Ovary (tissue), 7 donors: ENCODE measurements at regions not wholly inside any gene's neighbourhood (a gene's known extent, or its start where the extent isn't known, plus 50 kb on each side); places are given as distances from the start of the nearest gene placed in this dataset.
"Not testable (repeated sequence)": the region's sequence is repeated elsewhere in the genome, so short reads cannot be mapped to it uniquely, and the experiment has no call there.

Experiments
- DNase-seq, 5 donors: peaks; one replicate each; pipeline ENCODE4 v3.0.0-alpha.2; 2019 to 2020
- H3K27ac ChIP-seq, 2 donors: fragments of 200-600 bp; one replicate each; pipeline versions ENCODE4 v1.5.1 to v1.8.0; 2019 to 2022
- H3K27me3 ChIP-seq: fragments of 200-600 bp; one replicate; pipeline ENCODE4 v1.8.0; 2022
- H3K36me3 ChIP-seq: fragments of 200-600 bp; sonication (generic); one replicate; pipeline ENCODE4 v1.5.1; 2019
- H3K4me1 ChIP-seq: one replicate; pipeline ENCODE4 v1.8.1; 2013; ENCODE audit warnings: mild to moderate bottlenecking, moderate library complexity; ENCODE audit not compliant: insufficient read depth
- H3K4me3 ChIP-seq: fragments of 200-600 bp; sonication (generic); one replicate; pipeline ENCODE4 v1.5.1; 2017
- H3K9me3 ChIP-seq, 2 donors: fragments of 200-600 bp in 1 of 2; sonication (generic) in 1 of 2; one replicate each; pipeline versions ENCODE4 v1.5.1 to v1.8.1; 2013 to 2019; ENCODE audit warnings: mild to moderate bottlenecking in 1 of 2, moderate library complexity in 1 of 2
- EP300 ChIP-seq: sonication (generic); formaldehyde crosslinking; IDR thresholded peaks from one replicate; pipeline ENCODE4 v1.6.1; 2017; ENCODE audit warnings: antibody characterized with exemption
- POLR2A ChIP-seq: fragments of 450-650 bp; IDR thresholded peaks from one replicate; pipeline ENCODE4 v1.6.1; 2017; ENCODE audit warnings: antibody characterized with exemption, mild to moderate bottlenecking, moderate library complexity
- WGBS, 3 donors: extraction: QIAGEN DNeasy Blood & Tissue Kit in 1 of 3; methylation state at CpG; one replicate each; pipeline versions ENCODE4 v1.1.5 to v1.1.7; 2013 to 2017; 5-methylcytosine and 5-hydroxymethylcytosine counted together
- intact Hi-C, 4 donors: fragments of 100-400 bp; cut with DNase I; formaldehyde crosslinking; loops; one replicate each; pipeline versions ENCODE4 v1.11.0 to v1.15.1; 2022 to 2023
- TF ChIP-seq, protein P1 (sequence below), 3 donors: fragments of 450-650 bp in 2 of 3; fragments of 200-600 bp in 1 of 3; IDR thresholded peaks; one replicate each; pipeline versions ENCODE4 v1.5.1 to v1.8.0; 2016 to 2022; ENCODE audit warnings: antibody characterized with exemption in 3 of 3, mild to moderate bottlenecking in 1 of 3
- donor health status: DM: no; HTN: no; CAD: no; lungs with moderate emphysema.
- donor health status: DM: no; HTN: no; CAD: no.
- donor health status: Bipolar disorder and iron deficiency.
- donor health status: DM: no; HTN: no; CAD: no.
- donor health status: DM: yes; HTN: yes; CAD: no.

DNA sequence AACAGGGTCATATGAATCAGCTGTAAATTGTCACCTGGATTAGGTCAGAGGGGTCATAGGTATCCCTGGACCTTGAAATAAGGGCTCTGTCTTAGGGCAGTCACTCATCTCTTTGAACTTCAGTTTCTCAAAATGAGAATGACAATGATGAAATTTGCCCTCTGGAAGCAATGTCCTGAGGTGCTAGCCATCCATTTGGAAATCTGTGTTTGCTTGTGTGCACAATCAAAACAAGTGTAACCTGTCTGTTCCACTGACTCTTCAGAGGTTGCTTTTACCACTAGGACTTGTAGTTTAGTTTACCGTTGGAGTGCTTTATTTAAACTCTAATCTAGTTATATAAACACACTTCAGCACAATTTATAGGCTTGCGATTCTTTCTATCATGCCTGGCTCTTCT is 297.3 kb downstream of the CCDC74A start:
- intact Hi-C loops, result not testable (repeated sequence)
- 33 to 58% (median 47%) methylated on average over 2 of the region's 2 CpGs for WGBS, 3 donors

DNA sequence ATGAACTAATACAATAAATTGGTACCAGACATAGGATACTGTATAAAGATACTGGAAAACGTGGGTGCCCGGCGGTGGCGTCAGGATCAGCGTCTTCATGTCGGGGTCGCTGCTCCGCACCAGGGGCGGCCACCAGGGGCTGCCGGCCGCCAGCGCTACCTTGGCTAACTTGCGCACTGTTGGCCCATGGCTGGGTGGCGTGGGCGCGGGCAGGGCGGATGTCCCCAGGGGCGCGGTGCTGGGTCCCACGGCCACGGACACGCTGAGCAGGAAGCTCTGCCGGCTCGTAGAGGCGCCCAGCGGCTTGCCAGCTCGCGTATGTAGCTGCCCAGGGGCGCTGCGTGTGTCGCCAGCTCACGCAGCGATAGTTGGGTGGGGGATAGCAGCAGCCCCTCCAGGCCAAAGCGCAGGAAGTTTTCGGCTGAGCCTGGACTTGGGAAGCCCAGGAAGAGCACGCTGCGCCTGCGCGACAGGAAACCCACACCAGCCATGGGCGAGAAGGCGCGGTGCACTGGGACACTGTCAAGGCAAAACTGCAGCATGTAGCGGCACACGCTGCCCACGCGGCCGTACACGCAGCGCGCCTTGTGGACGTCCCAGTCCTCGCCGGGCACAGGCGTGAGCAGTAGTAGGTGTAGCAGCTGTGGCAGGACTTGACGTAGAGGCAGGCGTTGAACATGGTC is 299.9 kb downstream of the CCDC74A start:
- 94 to 96% (median 95%) methylated on average over 47 to 56 of the region's 56 CpGs for WGBS, 3 donors

More for the DNA sequence above, 297.3 kb downstream of the CCDC74A start:
- not testable (repeated sequence) for H3K9me3 ChIP-seq, H3K4me1 ChIP-seq, DNase-seq, H3K36me3 ChIP-seq, H3K27me3 ChIP-seq, H3K4me3 ChIP-seq, H3K27ac ChIP-seq

DNA sequence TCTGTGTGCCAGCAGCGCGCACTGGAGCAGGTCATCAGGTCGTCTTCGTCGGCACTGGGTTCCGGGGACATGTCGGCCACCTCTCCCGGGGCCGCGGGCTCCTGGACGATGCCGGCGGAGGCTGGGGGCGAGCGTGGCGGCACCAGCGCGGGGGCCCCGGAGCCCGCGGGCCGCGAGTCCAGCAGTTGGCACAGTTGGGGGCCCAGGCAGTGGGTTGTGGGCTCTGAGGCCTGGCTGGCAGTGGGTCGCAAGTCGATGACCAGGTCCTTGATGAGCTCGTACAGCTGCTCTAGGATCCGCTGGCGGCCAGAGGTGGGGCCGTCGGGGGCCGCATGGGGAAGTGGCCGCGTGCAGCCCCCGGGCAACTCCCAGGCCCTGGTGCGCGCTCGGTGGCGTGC is 300.5 kb downstream of the CCDC74A start:
- H3K36me3 ChIP-seq, result no peaks in the 10 kb centered on the region
- no peaks in the 10 kb centered on the region for H3K4me1 ChIP-seq
- no peak overlapping the region for H3K27ac ChIP-seq
- H3K9me3 ChIP-seq, result no peaks in the 10 kb centered on the region
- WGBS, 3 donors, result 96 to 97% (median 96%) methylated on average over 34 to 38 of the region's 38 CpGs
- no peak overlapping the region for H3K4me3 ChIP-seq
- intact Hi-C loops, result no loop called here
- no peaks in the 10 kb centered on the region for H3K27me3 ChIP-seq
- TF ChIP-seq POLR2A (no peak), EP300 (no peak)
- TF ChIP-seq, protein P1, sequence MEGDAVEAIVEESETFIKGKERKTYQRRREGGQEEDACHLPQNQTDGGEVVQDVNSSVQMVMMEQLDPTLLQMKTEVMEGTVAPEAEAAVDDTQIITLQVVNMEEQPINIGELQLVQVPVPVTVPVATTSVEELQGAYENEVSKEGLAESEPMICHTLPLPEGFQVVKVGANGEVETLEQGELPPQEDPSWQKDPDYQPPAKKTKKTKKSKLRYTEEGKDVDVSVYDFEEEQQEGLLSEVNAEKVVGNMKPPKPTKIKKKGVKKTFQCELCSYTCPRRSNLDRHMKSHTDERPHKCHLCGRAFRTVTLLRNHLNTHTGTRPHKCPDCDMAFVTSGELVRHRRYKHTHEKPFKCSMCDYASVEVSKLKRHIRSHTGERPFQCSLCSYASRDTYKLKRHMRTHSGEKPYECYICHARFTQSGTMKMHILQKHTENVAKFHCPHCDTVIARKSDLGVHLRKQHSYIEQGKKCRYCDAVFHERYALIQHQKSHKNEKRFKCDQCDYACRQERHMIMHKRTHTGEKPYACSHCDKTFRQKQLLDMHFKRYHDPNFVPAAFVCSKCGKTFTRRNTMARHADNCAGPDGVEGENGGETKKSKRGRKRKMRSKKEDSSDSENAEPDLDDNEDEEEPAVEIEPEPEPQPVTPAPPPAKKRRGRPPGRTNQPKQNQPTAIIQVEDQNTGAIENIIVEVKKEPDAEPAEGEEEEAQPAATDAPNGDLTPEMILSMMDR (IDR thresholded peaks at IDR 0.05), result no peak
- DNase-seq, result no peak

More for the DNA sequence above, 299.9 kb downstream of the CCDC74A start:
- Histone ChIP-seq H3K27ac (no peak overlapping the region), H3K4me1 (no peaks in the 10 kb centered on the region), H3K27me3 (no peaks in the 10 kb centered on the region), H3K36me3 (no peaks in the 10 kb centered on the region), H3K9me3 (no peaks in the 10 kb centered on the region), H3K4me3 (no peak overlapping the region)
- intact Hi-C loops, result no loop called here
- DNase-seq, result no peak
- TF ChIP-seq EP300 (no peak), POLR2A (no peak)
- TF ChIP-seq, protein P1 (IDR thresholded peaks at IDR 0.05), result no peak

DNA sequence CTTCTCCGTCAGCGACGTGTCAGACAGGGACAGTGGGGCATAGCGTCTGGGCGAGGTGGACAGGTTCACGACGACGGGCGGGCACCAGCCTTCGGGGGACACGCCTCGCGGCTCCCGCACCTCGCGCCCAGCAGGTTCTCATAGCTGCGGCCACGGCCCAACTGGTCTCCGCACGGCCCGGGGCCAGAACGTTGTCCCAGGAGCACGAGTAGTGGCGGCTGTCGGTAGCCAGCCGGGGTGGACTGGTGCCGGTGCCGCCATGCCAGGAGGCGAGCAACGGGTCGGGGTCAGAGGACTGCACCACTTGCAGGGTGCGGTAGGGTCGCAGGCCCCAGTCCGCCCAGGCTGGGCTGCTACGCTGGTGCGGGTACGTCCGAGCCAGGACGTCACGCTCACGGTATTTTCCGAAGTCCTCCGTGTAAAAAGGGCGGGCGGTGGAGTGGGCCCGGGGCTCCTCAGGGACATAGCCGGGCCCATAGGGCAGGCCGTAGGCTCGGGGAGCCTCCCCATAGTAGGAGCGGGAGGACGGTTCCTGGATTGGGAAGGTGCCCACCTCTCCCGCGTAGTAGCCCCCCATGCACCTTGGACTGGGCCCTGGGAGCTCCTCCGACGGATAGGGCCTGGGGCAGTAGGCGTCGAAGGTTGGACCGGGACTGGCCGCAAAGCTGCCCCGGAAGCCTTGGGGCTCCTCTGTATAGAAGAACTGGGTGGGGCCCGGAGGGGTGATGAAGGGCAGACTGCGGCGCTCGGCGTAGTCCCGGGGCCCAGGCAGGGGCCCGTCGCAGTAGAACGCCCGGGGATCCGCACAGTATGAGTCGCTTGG is 301.2 kb downstream of the CCDC74A start:
- H3K27ac ChIP-seq, DNase-seq, H3K4me1 ChIP-seq, H3K9me3 ChIP-seq, H3K4me3 ChIP-seq, intact Hi-C loops, H3K27me3 ChIP-seq, H3K36me3 ChIP-seq: not testable (repeated sequence)
- 90 to 94% (median 91%) methylated on average over 71 to 72 of the region's 72 CpGs for WGBS, 3 donors

DNA sequence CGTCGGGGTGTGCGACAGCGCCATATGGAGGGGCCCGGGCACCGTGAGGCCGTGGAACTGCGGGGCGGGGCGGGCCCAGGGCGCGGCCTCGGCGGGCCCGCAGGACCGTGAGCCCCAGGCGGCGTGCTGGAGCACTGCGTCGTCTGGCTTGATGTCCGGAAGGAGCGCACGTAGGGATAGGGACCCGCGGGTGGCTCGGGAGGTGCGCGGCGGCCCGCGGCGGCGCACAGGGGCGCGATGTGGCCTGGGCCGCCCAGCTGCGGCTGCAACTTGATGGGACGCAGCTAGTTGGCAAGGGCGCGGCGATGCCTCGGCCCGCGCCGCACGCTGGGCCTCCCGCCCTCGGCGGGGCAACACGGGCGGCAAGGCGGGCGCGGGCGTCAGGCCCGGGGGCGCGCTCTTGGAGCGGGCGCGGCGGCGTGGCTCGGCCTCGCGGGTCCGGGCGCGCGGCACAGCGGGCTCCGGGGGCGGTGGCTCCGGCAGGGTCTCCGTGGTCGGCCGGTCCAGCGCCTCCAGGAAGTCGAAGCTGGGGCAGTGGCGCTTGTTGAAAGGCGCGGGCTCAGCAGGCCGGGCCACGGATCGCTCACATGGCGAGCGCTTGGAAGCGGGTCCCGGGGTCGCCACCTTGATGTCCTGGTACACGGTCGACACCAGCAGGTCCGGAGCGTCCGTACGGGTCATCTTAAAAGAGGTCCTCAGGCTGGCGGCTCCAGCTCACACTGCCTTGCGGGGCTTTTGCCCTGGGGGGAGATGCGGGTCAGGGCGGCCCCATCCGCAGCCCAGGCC is 302.0 kb downstream of the CCDC74A start:
- H3K4me1 ChIP-seq, H3K9me3 ChIP-seq, H3K27ac ChIP-seq, H3K4me3 ChIP-seq, H3K27me3 ChIP-seq, intact Hi-C loops, H3K36me3 ChIP-seq, DNase-seq: not testable (repeated sequence)
- 15 to 35% (median 28%) methylated on average over 72 to 101 of the region's 101 CpGs for WGBS, 3 donors

DNA sequence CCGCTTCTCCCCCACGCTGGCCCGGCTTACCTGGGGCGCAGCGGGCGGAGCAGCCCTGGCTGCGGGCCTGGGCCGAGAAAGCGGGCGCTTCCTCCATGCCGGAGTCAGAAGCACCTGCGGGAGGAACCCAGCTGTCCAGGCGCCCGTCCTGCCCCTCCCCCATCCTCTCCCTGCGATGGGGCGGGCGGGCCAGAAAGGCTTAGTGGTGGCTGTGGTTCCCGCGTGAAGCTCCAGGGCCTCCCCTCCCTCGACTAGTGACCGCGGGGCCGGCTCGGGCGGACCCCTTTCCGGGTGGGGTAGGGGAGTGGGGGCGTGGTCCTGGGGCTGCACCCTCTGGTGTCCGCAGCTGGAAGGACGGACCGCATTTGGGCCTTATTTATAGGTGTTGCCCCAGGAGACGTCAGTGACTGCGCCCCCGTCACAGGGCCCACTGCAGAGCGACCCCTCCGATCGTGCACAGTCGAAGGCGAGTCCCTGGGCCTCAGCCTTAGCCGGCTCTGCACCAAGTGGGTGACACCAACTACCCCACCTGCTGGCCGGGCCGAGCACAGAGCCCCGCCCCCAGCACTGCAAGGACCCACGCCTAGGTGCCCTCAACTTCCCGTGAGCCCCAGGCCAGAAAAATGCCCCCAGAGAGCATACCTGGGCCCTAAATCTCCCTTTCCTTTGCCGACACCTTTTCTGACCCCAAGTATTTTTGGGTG is 302.7 kb downstream of the CCDC74A start:
- DNase-seq, H3K27me3 ChIP-seq, H3K9me3 ChIP-seq, H3K4me3 ChIP-seq, intact Hi-C loops, H3K36me3 ChIP-seq, H3K4me1 ChIP-seq, H3K27ac ChIP-seq: not testable (repeated sequence)
- 52 to 69% (median 69%) methylated on average over 28 to 45 of the region's 45 CpGs for WGBS, 3 donors

DNA sequence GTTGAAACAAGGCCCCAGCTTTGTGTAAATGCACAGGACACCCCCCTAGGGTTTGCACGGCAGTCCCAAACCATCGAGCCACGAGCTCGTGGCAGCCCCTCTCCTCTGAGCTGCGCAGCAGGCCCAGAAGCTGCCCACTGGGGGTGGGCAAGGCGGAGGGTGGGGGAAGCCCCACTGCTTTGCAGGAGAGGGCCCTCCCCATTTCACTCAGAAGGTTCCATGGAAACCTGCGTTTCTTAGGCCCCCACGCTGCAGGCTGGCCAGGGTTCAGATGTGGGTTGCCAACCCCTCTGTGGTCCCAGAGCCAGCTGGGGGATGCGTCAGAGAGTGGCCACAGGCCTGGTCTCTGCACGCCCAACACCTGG is 303.2 kb downstream of the CCDC74A start:
- H3K4me3 ChIP-seq, H3K9me3 ChIP-seq, H3K27ac ChIP-seq, intact Hi-C loops, DNase-seq, H3K36me3 ChIP-seq, H3K27me3 ChIP-seq, H3K4me1 ChIP-seq: not testable (repeated sequence)
- WGBS, 3 donors, result 81 to 85% (median 84%) methylated on average over 4 to 10 of the region's 10 CpGs

DNA sequence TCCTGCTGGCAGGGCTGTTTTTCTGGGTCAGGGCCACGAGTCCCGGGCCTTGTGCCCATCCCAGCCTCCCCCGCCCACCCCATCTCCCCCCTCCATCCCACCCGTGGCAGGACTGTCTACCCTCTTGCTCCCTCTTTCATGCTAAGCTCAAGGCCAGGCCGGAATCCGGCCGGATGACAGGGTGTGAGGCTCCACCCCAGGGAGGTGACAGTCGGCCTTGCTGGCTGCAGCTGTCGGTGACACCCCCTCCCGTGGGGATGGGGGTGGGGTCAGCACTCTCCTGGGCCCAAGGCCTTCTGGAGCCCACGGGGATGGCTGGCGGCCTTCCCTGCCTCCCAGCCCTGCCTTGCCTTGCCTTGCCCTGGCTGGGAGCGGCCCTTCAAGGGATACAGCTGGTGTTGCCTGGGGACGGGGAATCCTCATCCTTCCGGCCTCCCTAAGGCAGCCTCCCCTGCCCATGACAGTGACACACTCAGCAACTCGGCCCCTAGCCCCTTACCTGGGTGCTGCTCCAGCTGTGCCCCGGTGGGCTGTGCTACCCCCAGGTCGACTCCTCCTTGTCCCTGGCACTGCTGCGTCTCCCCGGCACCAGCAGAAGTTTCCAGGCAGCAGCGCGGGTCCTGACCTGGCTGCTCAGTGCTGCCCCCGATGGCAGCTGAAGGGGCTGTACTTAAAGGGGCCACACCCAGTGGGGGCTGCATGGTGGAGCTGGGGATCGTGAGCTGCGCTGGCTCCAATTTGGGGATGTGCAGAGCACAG is 303.9 kb downstream of the CCDC74A start:
- H3K27ac ChIP-seq, H3K4me1 ChIP-seq, H3K9me3 ChIP-seq, H3K36me3 ChIP-seq, DNase-seq, H3K27me3 ChIP-seq, intact Hi-C loops, H3K4me3 ChIP-seq: not testable (repeated sequence)
- 42 to 64% (median 57%) methylated on average over 20 to 25 of the region's 25 CpGs for WGBS, 3 donors
